Heart right ventricle (tissue), 16 donors: ENCODE measurements at regions not wholly inside any gene's neighbourhood (a gene's known extent, or its start where the extent isn't known, plus 50 kb on each side); places are given as distances from the start of the nearest gene placed in this dataset.

Experiments
- ATAC-seq, 8 donors: fragments of 200-7000 bp; cut with Tn5 transposase; one replicate each; pipeline ENCODE4 v1.9.1; 2020; ENCODE audit warnings: mild to moderate bottlenecking in 8 of 8, moderate library complexity in 8 of 8, moderate number of reproducible peaks in 1 of 8
- DNase-seq, 2 donors: peaks; one replicate each; pipeline ENCODE4 v3.0.0-alpha.2; 2020
- H3K27ac ChIP-seq, 10 donors: fragments of 200-600 bp; sonication (generic) in 2 of 10; one replicate each; pipeline versions ENCODE4 v1.5.0 to v1.8.0; 2020 to 2022; ENCODE audit warnings: mild to moderate bottlenecking in 3 of 10
- H3K27me3 ChIP-seq, 7 donors: fragments of 200-600 bp; one replicate each; pipeline ENCODE4 v1.8.0; 2021 to 2022; ENCODE audit warnings: mild to moderate bottlenecking in 2 of 7
- H3K36me3 ChIP-seq, 9 donors: fragments of 200-600 bp; sonication (generic) in 1 of 9; one replicate each; pipeline versions ENCODE4 v1.5.0 to v1.8.0; 2020 to 2022; ENCODE audit warnings: mild to moderate bottlenecking in 2 of 9
- H3K4me1 ChIP-seq, 9 donors: fragments of 200-600 bp; sonication (generic) in 1 of 9; one replicate each; pipeline versions ENCODE4 v1.5.0 to v1.8.0; 2020 to 2022; ENCODE audit warnings: mild to moderate bottlenecking in 4 of 9
- H3K4me3 ChIP-seq, 10 donors: fragments of 200-600 bp; sonication (generic) in 2 of 10; one replicate each; pipeline versions ENCODE4 v1.5.0 to v1.8.0; 2020 to 2022; ENCODE audit warnings: mild to moderate bottlenecking in 7 of 10, moderate library complexity in 2 of 10
- H3K9me3 ChIP-seq, 11 donors: fragments of 200-600 bp in 10 of 11; sonication (generic) in 2 of 11; one replicate each; pipeline versions ENCODE4 v1.5.0 to v1.8.0; 2013 to 2022; ENCODE audit warnings: mild to moderate bottlenecking in 2 of 11, control low read depth in 1 of 11, moderate library complexity in 1 of 11
- CTCF ChIP-seq, 9 donors: fragments of 200-600 bp; sonication (generic) in 2 of 9; IDR thresholded peaks; one replicate each; pipeline versions ENCODE4 v1.5.0 to v1.8.0; 2021 to 2022; ENCODE audit warnings: antibody characterized with exemption in 9 of 9, mild to moderate bottlenecking in 5 of 9, moderate library complexity in 1 of 9
- WGBS, 2 donors: extraction: QIAGEN DNeasy Blood & Tissue Kit; methylation state at CpG; one replicate each; pipeline ENCODE4 v1.1.7; 2013; ENCODE audit warnings: inconsistent platforms in 1 of 2; 5-methylcytosine and 5-hydroxymethylcytosine counted together
- intact Hi-C, 10 donors: fragments of 100-400 bp; cut with DNase I; formaldehyde crosslinking; loops; one replicate each; pipeline versions ENCODE4 v1.11.1 to v1.14.2; 2022
- donor health status: Arrhythmogenic right ventricular cardiomyopathy.
- donor health status: ischemic (EF 13 %, LVEDD 7.1; RV severe dilation, severe dysfunction).
- donor health status: healthy with polysubstance abuse.
- donor health status: DM: no; HTN: yes; CAD: no.
- donor health status: DM: no; HTN: no; CAD: no.
- donor health status: ischemic (EF 25% LVEDD 6.9; RV normal size, moderate dysfunction).
- donor health status: ischemic (EF 25% LVEDD 5.7; RV mildly dilated, moderate dysfunction).
- donor health status: healthy.
- donor health status: DM: yes; HTN: yes; CAD: no.
- donor health status: Ischemic cardiomyopathy.
- donor health status: ischemic (EF 35%, LVEDD 5.7; RV mildly dilated, moderate dysfunction).
- donor health status: nonischemic (EF 11% LVEDD 7.7; RV severe dilation, severe dysfunction).
- donor health status: DM: yes; HTN: yes; CAD: no.
- donor health status: PGD.
- donor health status: ischemic (EF 29% LVEDD 5.4; RV normal size, mild dysfunction).
- donor health status: nonischemic (EF 23%, LVEDD 6.1; RV moderate dilation, normal function).

- peaks cover 0 to 11% (median 0%) of the 10 kb centered on the region in 9 donors for H3K4me1 ChIP-seq
- TF ChIP-seq CTCF (IDR thresholded peaks at IDR 0.05) = no peak
- H3K4me3 ChIP-seq = peak overlapping the region in 1 of 10 donors; percentile 16
- peak in 1 of 2 donors; percentile 44 for DNase-seq
- no peaks in the 10 kb centered on the region for H3K9me3 ChIP-seq
- intact Hi-C loops = no loop called here
- no peak overlapping the region for H3K27ac ChIP-seq
- H3K27me3 ChIP-seq = no peaks in the 10 kb centered on the region
- ATAC-seq = peak; percentile 30 to 95 (median 81)
- WGBS, 2 donors = 51 to 63% methylated on average over 5 of the region's 5 CpGs
- no peaks in the 10 kb centered on the region for H3K36me3 ChIP-seq
Observed at GRCh38 chr3:7977245-7978086, 524.2 kb upstream of the LMCD1 start.

- Histone ChIP-seq H3K27ac (no peak overlapping the region), H3K4me3 (peak overlapping the region in 1 of 10 donors; percentile 16), H3K9me3 (no peaks in the 10 kb centered on the region), H3K27me3 (no peaks in the 10 kb centered on the region), H3K36me3 (no peaks in the 10 kb centered on the region), H3K4me1 (peaks cover 0 to 11% (median 0%) of the 10 kb centered on the region in 9 donors)
- TF ChIP-seq CTCF (IDR thresholded peaks at IDR 0.05) = no peak
- ATAC-seq = peak; percentile 55 to 88 (median 76)
- 21 to 22% methylated on average over 6 of the region's 6 CpGs for WGBS, 2 donors
- peak in 1 of 2 donors; percentile 50 for DNase-seq
- intact Hi-C loops = no loop called here
Observed at GRCh38 chr3:7978087-7978422, 523.6 kb upstream of the LMCD1 start.

DNA sequence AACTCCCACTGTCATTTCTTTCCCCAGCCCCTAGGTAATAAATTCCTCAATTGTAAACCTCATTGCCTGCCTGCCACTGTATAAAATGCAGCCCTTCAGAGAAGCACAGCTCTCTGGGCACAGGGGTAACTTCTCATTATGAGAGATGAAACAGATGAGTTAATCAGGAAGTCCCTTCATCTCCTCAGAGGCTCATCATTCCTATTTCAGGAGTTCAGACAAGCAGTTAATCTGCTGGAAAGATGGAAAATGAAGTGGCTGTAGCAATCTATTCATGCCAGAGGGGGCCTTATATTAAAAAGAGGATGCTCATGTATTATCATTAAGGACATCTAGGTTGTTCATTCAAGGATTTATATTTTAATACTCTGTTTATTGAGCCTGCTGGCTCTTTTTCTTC lies 519.5 kb upstream of the LMCD1 start:
- H3K9me3 ChIP-seq = no peaks in the 10 kb centered on the region
- ATAC-seq (no peak), DNase-seq (no peak)
- TF ChIP-seq CTCF (IDR thresholded peaks at IDR 0.05) = no peak
- H3K27me3 ChIP-seq = no peaks in the 10 kb centered on the region
- H3K36me3 ChIP-seq = no peaks in the 10 kb centered on the region
- intact Hi-C loops = no loop called here
- H3K4me3 ChIP-seq = no peak overlapping the region
- peaks cover 0 to 11% (median 0%) of the 10 kb centered on the region in 9 donors for H3K4me1 ChIP-seq
- no peak overlapping the region for H3K27ac ChIP-seq

DNA sequence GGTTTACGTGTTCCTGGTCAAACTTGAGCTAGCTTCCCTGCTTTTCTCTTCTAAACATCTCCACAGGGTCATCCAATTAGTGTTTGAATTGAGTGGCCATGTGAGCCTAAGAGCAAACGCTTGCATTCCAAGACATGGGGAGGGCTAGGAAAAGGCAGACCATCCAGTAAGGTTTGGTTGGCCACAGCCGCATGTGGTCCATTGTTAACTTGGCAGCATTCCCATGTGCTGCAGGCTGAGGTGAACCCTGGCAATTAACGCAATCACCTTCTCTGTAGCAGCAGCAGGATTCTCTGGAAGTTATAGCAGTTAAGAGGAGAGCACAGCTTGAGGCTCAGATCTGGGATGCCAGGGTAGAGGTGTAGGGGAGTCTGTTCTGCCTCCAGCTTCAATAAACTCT lies 502.2 kb upstream of the LMCD1 start:
- intact Hi-C loops = no loop called here

More for the DNA sequence above, 502.2 kb upstream of the LMCD1 start:
- H3K36me3 ChIP-seq = no peaks in the 10 kb centered on the region
- TF ChIP-seq CTCF (IDR thresholded peaks at IDR 0.05) = no peak
- peaks cover 0 to 14% (median 0%) of the 10 kb centered on the region in 9 donors for H3K4me1 ChIP-seq
- no peak for DNase-seq
- no peak for ATAC-seq
- 39 to 55% methylated on average over 4 of the region's 4 CpGs for WGBS, 2 donors
- H3K27me3 ChIP-seq = no peaks in the 10 kb centered on the region
- H3K4me3 ChIP-seq = no peak overlapping the region
- H3K9me3 ChIP-seq = peaks cover 0 to 5% (median 0%) of the 10 kb centered on the region in 11 donors
- H3K27ac ChIP-seq = no peak overlapping the region
